Upper lobe of left lung (tissue), 4 donors: ENCODE measurements at regions not wholly inside any gene's neighbourhood (a gene's known extent, or its start where the extent isn't known, plus 50 kb on each side); places are given as distances from the start of the nearest gene placed in this dataset.

Experiments used
- CTCF ChIP-seq, 6 experiments: fragments of 450-650 bp in 4 of 6; fragments of 200-600 bp in 2 of 6; sonication (generic) in 2 of 6; IDR thresholded peaks; one replicate each; pipeline ENCODE4 v1.5.1; 2016 to 2019; ENCODE audit warnings: antibody characterized with exemption in 6 of 6
- EP300 ChIP-seq, 4 donors: sonication (generic); formaldehyde crosslinking; IDR thresholded peaks; one replicate each; pipeline ENCODE4 v1.5.1; 2017; ENCODE audit warnings: antibody characterized with exemption in 4 of 4, control low read depth in 2 of 4
- POLR2A ChIP-seq, 4 donors: fragments of 450-650 bp; IDR thresholded peaks; one replicate each; pipeline ENCODE4 v1.5.1; 2016 to 2017; ENCODE audit warnings: antibody characterized with exemption in 4 of 4, mild to moderate bottlenecking in 2 of 4
- POLR2AphosphoS5 ChIP-seq, 2 donors: sonication (generic); formaldehyde crosslinking; IDR thresholded peaks; one replicate each; pipeline ENCODE4 v1.5.1; 2017; ENCODE audit warnings: antibody characterized with exemption in 2 of 2

- no peak for TF ChIP-seq CTCF (IDR thresholded peaks at IDR 0.05)
- no peak for TF ChIP-seq EP300 (IDR thresholded peaks at IDR 0.05)
- TF ChIP-seq POLR2A (IDR thresholded peaks at IDR 0.05), result no peak
- no peak for TF ChIP-seq POLR2AphosphoS5 (IDR thresholded peaks at IDR 0.05)
These were observed 537.1 kb upstream of the ST8SIA4 start for GRCh38 chr5:101440173-101440572.
